Upper lobe of left lung (tissue), 4 donors: ENCODE measurements at regions not wholly inside any gene's neighbourhood (a gene's known extent, or its start where the extent isn't known, plus 50 kb on each side); places are given as distances from the start of the nearest gene placed in this dataset.

Experiments used
- POLR2A ChIP-seq, 4 donors: fragments of 450-650 bp; IDR thresholded peaks; one replicate each; pipeline ENCODE4 v1.5.1; 2016 to 2017; ENCODE audit warnings: antibody characterized with exemption in 4 of 4, mild to moderate bottlenecking in 2 of 4
- POLR2AphosphoS5 ChIP-seq, 2 donors: sonication (generic); formaldehyde crosslinking; IDR thresholded peaks; one replicate each; pipeline ENCODE4 v1.5.1; 2017; ENCODE audit warnings: antibody characterized with exemption in 2 of 2
- TF ChIP-seq, protein P1 (sequence below), 6 experiments: fragments of 450-650 bp in 4 of 6; fragments of 200-600 bp in 2 of 6; sonication (generic) in 2 of 6; IDR thresholded peaks; one replicate each; pipeline ENCODE4 v1.5.1; 2016 to 2019; ENCODE audit warnings: antibody characterized with exemption in 6 of 6

DNA sequence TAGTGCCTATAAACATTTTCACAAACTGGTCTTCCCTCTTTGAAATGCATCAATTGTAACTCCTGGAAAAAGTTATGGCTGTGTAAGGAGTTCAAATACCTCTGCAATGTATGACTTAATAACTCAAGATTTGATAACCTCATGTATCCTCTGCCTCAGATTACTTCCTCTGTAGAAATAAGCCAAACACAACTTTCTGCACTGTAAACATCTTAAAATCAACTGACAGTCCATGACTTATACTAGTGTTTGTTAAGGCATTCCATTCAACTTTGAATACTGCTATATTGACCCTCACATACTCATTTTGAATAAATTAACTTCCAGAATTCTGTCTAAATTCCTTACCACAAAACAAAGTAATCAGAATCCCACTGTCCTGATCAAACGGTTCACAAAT lies 256.2 kb upstream of the POU5F2 start:
- TF ChIP-seq, protein P1, sequence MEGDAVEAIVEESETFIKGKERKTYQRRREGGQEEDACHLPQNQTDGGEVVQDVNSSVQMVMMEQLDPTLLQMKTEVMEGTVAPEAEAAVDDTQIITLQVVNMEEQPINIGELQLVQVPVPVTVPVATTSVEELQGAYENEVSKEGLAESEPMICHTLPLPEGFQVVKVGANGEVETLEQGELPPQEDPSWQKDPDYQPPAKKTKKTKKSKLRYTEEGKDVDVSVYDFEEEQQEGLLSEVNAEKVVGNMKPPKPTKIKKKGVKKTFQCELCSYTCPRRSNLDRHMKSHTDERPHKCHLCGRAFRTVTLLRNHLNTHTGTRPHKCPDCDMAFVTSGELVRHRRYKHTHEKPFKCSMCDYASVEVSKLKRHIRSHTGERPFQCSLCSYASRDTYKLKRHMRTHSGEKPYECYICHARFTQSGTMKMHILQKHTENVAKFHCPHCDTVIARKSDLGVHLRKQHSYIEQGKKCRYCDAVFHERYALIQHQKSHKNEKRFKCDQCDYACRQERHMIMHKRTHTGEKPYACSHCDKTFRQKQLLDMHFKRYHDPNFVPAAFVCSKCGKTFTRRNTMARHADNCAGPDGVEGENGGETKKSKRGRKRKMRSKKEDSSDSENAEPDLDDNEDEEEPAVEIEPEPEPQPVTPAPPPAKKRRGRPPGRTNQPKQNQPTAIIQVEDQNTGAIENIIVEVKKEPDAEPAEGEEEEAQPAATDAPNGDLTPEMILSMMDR (IDR thresholded peaks at IDR 0.05): no peak
- TF ChIP-seq POLR2A (IDR thresholded peaks at IDR 0.05): no peak
- TF ChIP-seq POLR2AphosphoS5 (IDR thresholded peaks at IDR 0.05): no peak
